T1000 (cell line): ENCODE measurements at regions not wholly inside any gene's neighbourhood (a gene's known extent, or its start where the extent isn't known, plus 50 kb on each side); places are given as distances from the start of the nearest gene placed in this dataset.
"Not testable (repeated sequence)": the region's sequence is repeated elsewhere in the genome, so short reads cannot be mapped to it uniquely, and the experiment has no call there.

ENCODE experiments used
- DNase-seq: peaks from one replicate; lab custom pipeline; 2025; ENCODE audit warnings: mixed read lengths; lab: John Stamatoyannopoulos, UW

- no peak for DNase-seq
Measured at GRCh38 chr16:52309446-52310416, 237.2 kb downstream of the TOX3 start.

GRCh38 chr16:52308051-52308450 lies 238.9 kb downstream of the TOX3 start:
- no peak for DNase-seq

GRCh38 chr16:52301026-52301425 lies 245.9 kb downstream of the TOX3 start:
- no peak for DNase-seq

- no peak for DNase-seq
Measured at GRCh38 chr16:52298769-52299168, 248.2 kb downstream of the TOX3 start.

GRCh38 chr16:52296706-52297315 lies 250.1 kb downstream of the TOX3 start:
- DNase-seq = not testable (repeated sequence)

DNA sequence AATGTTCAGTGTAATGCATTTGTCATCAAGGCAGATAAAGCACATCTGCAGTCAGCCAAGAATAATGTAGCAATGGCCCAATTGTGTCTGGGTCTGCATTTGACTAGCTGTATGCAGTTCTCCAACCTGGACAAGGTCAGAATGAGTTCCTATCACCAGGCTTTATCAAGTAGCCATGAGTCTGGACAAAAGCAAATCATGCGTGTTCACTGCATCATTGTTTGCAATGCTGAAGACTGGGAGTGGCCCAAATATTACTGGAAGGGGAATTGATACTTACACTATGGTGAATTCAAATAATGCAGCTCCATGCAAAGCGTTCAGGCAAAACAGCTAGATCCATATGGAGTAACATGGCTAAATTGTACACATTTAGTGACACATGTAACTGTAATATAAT lies 250.9 kb downstream of the TOX3 start:
- no peak for DNase-seq

DNA sequence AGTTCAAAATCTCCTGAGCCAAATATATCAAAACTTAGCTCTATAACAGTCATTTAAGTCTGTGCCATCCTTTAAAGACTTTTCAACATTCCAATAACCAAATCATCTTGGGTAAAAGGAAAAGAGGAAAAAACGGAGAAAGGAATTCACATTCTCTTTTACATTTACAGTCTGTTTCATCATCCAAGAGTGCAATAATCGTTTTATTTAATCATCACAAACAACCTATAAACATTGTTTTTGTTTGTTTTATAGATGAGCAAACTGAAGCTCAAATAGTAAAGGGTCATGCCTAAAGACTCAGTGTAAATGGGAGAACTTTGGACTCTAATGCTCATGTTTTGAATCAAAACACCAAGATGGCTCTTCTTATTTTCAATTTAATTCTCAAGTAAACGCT lies 252.3 kb downstream of the TOX3 start:
- no peak for DNase-seq

DNA sequence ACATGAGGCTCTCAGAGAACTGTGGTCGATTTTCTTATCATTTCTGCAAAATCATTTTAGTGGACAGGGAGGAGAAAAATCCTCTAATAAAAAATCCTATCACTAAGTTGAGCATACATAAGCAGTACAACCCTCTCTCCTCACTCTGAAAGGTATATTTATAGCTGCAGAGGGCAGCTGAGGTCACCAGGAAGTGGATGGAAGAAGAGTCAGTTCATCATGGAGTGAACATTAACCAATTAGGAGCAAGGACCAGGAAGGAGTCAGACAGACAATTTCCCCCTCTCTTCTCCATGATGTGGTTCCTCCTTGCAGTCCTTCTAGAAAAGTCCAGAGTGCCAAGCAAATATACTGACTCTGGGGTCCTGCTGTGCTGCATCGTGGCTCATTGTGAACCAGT lies 253.7 kb downstream of the TOX3 start:
- no peak for DNase-seq

DNA sequence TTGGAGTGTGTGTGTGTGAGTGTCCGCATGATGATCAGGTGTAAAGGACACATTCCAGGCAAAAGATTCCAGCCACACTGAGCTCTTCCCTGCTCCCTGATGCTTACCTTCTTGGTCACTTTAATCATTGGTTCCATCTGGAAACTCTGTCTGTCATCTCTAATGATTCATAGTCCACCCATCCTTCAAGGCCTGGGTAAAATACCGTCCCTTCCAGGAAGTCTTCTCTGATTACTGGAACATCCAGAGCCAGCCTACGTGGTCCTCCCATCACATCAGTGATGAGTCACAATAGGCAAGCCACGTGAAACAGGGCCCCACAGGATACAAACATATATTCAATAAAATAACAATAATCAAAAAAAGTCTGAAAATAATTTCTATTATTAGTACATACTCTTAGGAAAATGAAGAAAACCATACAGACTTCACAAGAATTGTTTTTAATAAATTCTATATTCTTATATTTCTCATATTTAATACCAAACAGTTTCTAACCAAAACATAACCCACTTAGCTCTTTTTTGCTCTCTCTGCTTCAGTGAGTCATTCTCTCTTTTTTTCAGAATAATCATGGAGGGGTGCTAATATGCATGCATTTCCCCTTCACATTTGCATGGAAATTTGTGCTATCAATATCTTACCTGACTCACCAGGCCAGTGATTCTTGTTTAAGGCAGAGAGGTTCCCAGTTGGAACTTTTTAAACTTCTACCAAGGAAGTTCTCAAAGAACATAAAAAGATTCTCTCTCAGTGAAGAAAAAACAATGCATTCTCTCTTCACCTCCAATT lies 263.2 kb downstream of the TOX3 start:
- DNase-seq = no peak

- no peak for DNase-seq
Measured at GRCh38 chr16:52283018-52283417, 263.9 kb downstream of the TOX3 start.

DNA sequence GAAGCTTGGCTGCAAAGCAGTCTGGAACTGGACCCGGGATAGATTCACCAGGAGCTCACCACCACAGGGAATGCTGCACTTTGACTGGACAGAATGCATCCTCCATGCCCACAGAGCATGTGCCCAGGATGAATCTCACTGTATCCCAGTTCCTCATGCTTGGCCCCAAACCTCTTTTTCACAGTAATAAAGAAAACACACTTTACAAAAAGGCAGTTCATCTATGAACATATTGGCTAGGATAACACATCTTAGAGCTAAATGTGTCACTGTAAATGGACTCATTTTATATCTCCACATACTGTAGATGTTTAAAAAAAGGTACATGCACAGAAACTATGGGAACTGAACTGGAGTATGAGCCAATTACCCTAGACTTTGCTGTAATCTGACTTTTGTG lies 266.9 kb downstream of the TOX3 start:
- no peak for DNase-seq

DNA sequence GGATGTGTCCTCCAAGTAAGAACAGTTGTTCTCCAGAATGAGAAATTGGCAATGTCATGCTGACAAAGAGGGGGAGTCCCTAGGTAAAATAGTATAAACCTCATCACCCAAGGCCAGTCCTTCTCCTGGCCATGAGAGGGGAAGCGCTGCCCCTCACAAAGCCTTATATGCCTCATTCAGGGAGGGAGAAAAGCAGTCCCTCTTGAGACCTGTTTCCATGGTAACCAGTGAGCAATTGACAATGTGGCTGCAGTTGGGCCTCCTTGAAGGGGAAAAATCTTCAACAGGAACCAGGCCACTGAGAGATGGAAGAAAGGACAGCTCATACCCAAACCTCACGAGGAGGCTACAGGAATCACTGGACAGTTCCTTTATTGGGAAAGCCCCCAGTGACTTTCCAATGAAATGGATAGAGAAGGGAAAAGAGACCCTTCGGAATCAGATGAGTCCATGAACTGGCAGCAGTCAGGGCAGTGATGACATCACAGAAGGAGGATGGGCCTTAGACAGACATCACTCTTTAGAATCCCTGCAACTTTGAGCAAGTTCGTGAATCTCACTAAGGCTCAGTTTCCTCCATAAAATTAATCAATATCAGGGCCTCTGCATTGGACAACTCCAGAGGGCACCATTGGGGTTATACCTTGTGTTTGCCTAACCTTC lies 275.7 kb downstream of the TOX3 start:
- no peak for DNase-seq

DNA sequence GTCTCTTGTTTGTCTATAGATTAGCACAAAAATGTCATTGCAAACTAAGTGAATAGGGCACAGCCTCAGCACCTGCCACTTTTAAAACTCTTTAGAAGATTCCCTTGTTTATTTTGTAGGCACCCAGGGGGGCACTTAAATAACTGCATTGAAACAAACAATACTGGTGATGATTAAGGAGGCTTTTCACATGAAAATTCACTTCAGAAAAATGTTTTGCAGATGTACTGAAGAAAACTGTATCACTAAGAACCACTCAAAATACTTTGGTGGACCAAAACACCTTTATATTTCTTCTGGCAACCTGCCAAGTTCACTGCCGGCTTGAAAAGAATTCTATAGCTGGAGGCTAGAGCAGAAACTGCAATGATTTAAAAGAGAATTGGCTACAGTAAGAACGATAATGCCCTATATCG lies 281.5 kb downstream of the TOX3 start:
- no peak for DNase-seq

- DNase-seq = no peak
Measured at GRCh38 chr16:52257534-52257933, 289.4 kb downstream of the TOX3 start.

GRCh38 chr16:52256310-52257078 lies 290.4 kb downstream of the TOX3 start:
- no peak for DNase-seq

- DNase-seq = no peak
Measured at GRCh38 chr16:52254746-52255145, 292.2 kb downstream of the TOX3 start.

DNA sequence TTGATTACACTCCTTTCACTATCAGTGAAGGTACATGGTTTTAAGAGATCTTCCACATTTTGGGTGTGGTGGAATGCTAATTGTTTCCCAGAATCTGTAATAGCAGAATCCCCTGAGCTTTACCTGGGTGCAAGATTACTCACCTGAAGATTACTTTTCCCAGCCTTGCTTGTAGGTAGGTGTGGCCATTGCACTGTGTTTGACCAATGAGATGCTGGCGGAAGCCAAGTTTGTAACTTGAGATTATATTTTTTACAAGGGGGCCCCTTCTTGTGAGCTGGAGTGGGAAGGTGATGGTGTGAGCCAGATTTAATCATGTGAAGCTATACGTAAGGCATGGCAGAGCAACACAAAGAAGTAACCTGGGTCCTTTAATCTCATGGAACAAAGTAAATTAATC lies 294.3 kb downstream of the TOX3 start:
- no peak for DNase-seq

- no peak for DNase-seq
Measured at GRCh38 chr16:52251495-52251894, 295.4 kb downstream of the TOX3 start.

GRCh38 chr16:52247737-52248136 lies 299.2 kb downstream of the TOX3 start:
- no peak for DNase-seq

- DNase-seq = no peak
Measured at GRCh38 chr16:52238710-52239109, 308.2 kb downstream of the TOX3 start.

GRCh38 chr16:52237823-52238222 lies 309.1 kb downstream of the TOX3 start:
- DNase-seq = no peak
